IMR-90 (cell line): ENCODE measurements at regions not wholly inside any gene's neighbourhood (a gene's known extent, or its start where the extent isn't known, plus 50 kb on each side); places are given as distances from the start of the nearest gene placed in this dataset.

Source experiments
- ATAC-seq: fragments of 200-7000 bp; cut with Tn5 transposase; 2 replicates; pipeline ENCODE4 v1.9.1; 2020; ENCODE audit warnings: low read depth, mild to moderate bottlenecking, moderate library complexity
- BruUV-seq: library from RNA; stranded (reverse); fragments of 400-500 nt; replicated peaks from 2 replicates; lab custom pipeline; 2021; lab: Mats Ljungman, UMichigan
- CTCF ChIA-PET: fragments of 300-600 bp; formaldehyde crosslinking; extraction: SDS; loops from one replicate; lab custom pipeline; 2021; ENCODE audit warnings: antibody characterized with exemption; lab: Yijun Ruan, JAX
- POLR2A ChIA-PET: fragments of 300-600 bp; sonication (Branson Sonifier 250); formaldehyde crosslinking; loops from one replicate; lab custom pipeline; 2022; ENCODE audit warnings: antibody characterized with exemption; ENCODE audit not compliant: unreplicated experiment; lab: Charles Lee
- DNase-seq: peaks from one replicate; pipeline ENCODE4 v3.0.0; 2013
- H2AFZ ChIP-seq: replicated peaks from 2 replicates; pipeline ENCODE3; 2013; ENCODE audit warnings: low read length, mild to moderate bottlenecking; ENCODE audit not compliant: poor library complexity
- H2AK5ac ChIP-seq: 2 replicates; pipeline ENCODE4 v1.6.1; 2013; ENCODE audit warnings: low read depth, low read length, inconsistent platforms
- H2AK9ac ChIP-seq: replicated peaks from 2 replicates; pipeline ENCODE3; 2013; ENCODE audit warnings: mild to moderate bottlenecking, low read depth, low read length, moderate library complexity; ENCODE audit not compliant: poor library complexity
- H2BK120ac ChIP-seq: 2 replicates; pipeline ENCODE4 v1.6.1; 2013; ENCODE audit warnings: low read depth, low read length, inconsistent platforms
- H2BK15ac ChIP-seq: 3 replicates; pipeline ENCODE4 v1.6.1; 2013; ENCODE audit warnings: low read depth, low read length, inconsistent platforms
- H2BK20ac ChIP-seq: 2 replicates; pipeline ENCODE4 v1.6.1; 2013; ENCODE audit warnings: low read depth, mild to moderate bottlenecking, inconsistent platforms, low read length, moderate library complexity
- H2BK5ac ChIP-seq: 2 replicates; pipeline ENCODE4 v1.6.1; 2013; ENCODE audit warnings: mild to moderate bottlenecking, low read depth, low read length, inconsistent platforms; ENCODE audit not compliant: poor library complexity, severe bottlenecking
- H3K14ac ChIP-seq: replicated peaks from 2 replicates; pipeline ENCODE4 v1.6.1; 2013; ENCODE audit warnings: low read depth, low read length, inconsistent platforms
- H3K18ac ChIP-seq: 2 replicates; pipeline ENCODE4 v1.6.1; 2013; ENCODE audit warnings: low read depth, low read length, control low read depth
- H3K23ac ChIP-seq: 2 replicates; pipeline ENCODE4 v1.6.1; 2013; ENCODE audit warnings: low read depth, low read length, inconsistent platforms
- H3K27ac ChIP-seq: 2 replicates; pipeline ENCODE4 v1.5.1; 2013; ENCODE audit warnings: mild to moderate bottlenecking, control low read depth, low read length; ENCODE audit not compliant: insufficient read depth
- H3K27me3 ChIP-seq: 2 replicates; pipeline ENCODE4 v1.6.1; 2013; ENCODE audit warnings: low read length; ENCODE audit not compliant: control insufficient read depth, insufficient read depth
- H3K36me3 ChIP-seq: 2 replicates; pipeline ENCODE4 v1.6.1; 2013; ENCODE audit warnings: low read length, mixed read lengths; ENCODE audit not compliant: control insufficient read depth, insufficient read depth
- H3K4ac ChIP-seq: 2 replicates; pipeline ENCODE4 v1.6.1; 2013; ENCODE audit warnings: low read depth, low read length, inconsistent platforms
- H3K4me1 ChIP-seq: 2 replicates; pipeline ENCODE4 v1.6.1; 2013; ENCODE audit warnings: low read length, mixed read lengths; ENCODE audit not compliant: control insufficient read depth, insufficient read depth
- H3K4me2 ChIP-seq: 2 replicates; pipeline ENCODE4 v1.6.1; 2013; ENCODE audit warnings: low read depth, mild to moderate bottlenecking, control low read depth, low read length, moderate library complexity
- H3K4me3 ChIP-seq: 2 replicates; pipeline ENCODE4 v1.5.1; 2013; ENCODE audit warnings: low read depth, mild to moderate bottlenecking, control low read depth, low read length, moderate library complexity; ENCODE audit not compliant: insufficient read depth
- H3K56ac ChIP-seq: 2 replicates; pipeline ENCODE4 v1.6.1; 2013; ENCODE audit warnings: low read length, inconsistent platforms; ENCODE audit not compliant: insufficient read depth; ENCODE audit errors: extremely low read depth
- H3K79me1 ChIP-seq, 2 experiments: 2 replicates each; pipeline ENCODE4 v1.6.1; 2013; ENCODE audit warnings: low read length in 2 of 2, inconsistent platforms in 1 of 2, low read depth in 1 of 2
- H3K9ac ChIP-seq: 2 replicates; pipeline ENCODE4 v1.6.1; 2013; ENCODE audit warnings: low read depth, low read length, control low read depth
- H3K9me1 ChIP-seq: 2 replicates; pipeline ENCODE4 v1.6.1; 2013; ENCODE audit warnings: low read length, inconsistent platforms; ENCODE audit not compliant: insufficient read depth
- H3K9me3 ChIP-seq: 2 replicates; pipeline ENCODE4 v1.6.1; 2013; ENCODE audit warnings: low read length; ENCODE audit not compliant: control insufficient read depth, insufficient read depth
- H4K20me1 ChIP-seq: 2 replicates; pipeline ENCODE4 v1.6.1; 2013; ENCODE audit warnings: low read length, inconsistent platforms; ENCODE audit not compliant: insufficient read depth
- H4K5ac ChIP-seq: 2 replicates; pipeline ENCODE4 v1.6.1; 2013; ENCODE audit warnings: mild to moderate bottlenecking, low read depth, low read length, control low read depth
- H4K8ac ChIP-seq, 2 experiments: 2 replicates each; pipeline ENCODE4 v1.6.1; 2013; ENCODE audit warnings: low read depth in 2 of 2, low read length in 2 of 2, control low read depth in 1 of 2, inconsistent platforms in 1 of 2
- H4K91ac ChIP-seq: 2 replicates; pipeline ENCODE4 v1.6.1; 2013; ENCODE audit warnings: low read depth, low read length, inconsistent platforms; ENCODE audit not compliant: insufficient read depth
- BHLHE40 ChIP-seq: fragments of 150-350 bp; IDR thresholded peaks from 2 replicates; pipeline ENCODE4 v1.6.1; 2016; ENCODE audit warnings: mild to moderate bottlenecking, low read depth, low read length
- CEBPB ChIP-seq: IDR thresholded peaks from 2 replicates; pipeline ENCODE4 v1.6.1; 2012; ENCODE audit warnings: low read depth, low read length, improper control_type of control experiment
- ELK1 ChIP-seq: fragments of 150-350 bp; IDR thresholded peaks from 2 replicates; pipeline ENCODE4 v1.6.1; 2016; ENCODE audit warnings: low read depth, mild to moderate bottlenecking, low read length, moderate library complexity, borderline replicate concordance
- FOS ChIP-seq: fragments of 150-350 bp; IDR thresholded peaks from 2 replicates; pipeline ENCODE4 v1.6.1; 2016; ENCODE audit warnings: low read depth, low read length
- MAZ ChIP-seq: IDR thresholded peaks from 2 replicates; pipeline ENCODE4 v1.6.1; 2012; ENCODE audit warnings: low read depth, mild to moderate bottlenecking, low read length, improper control_type of control experiment, moderate library complexity, borderline replicate concordance
- MXI1 ChIP-seq: IDR thresholded peaks from 2 replicates; pipeline ENCODE4 v1.6.1; 2012; ENCODE audit warnings: low read depth, mild to moderate bottlenecking, low read length, moderate library complexity, borderline replicate concordance
- NFE2L2 ChIP-seq: fragments of 150-350 bp; IDR thresholded peaks from 2 replicates; pipeline ENCODE4 v1.6.1; 2016; ENCODE audit warnings: low read depth, mild to moderate bottlenecking, low read length
- POLR2A ChIP-seq: IDR thresholded peaks from 2 replicates; pipeline ENCODE4 v1.6.1; 2012; ENCODE audit warnings: mild to moderate bottlenecking, low read depth, low read length
- RAD21 ChIP-seq: IDR thresholded peaks from 2 replicates; pipeline ENCODE4 v1.6.1; 2012; ENCODE audit warnings: low read length, improper control_type of control experiment
- RCOR1 ChIP-seq: IDR thresholded peaks from 2 replicates; pipeline ENCODE4 v1.6.1; 2012; ENCODE audit warnings: mild to moderate bottlenecking, low read length, improper control_type of control experiment; ENCODE audit not compliant: insufficient replicate concordance
- RFX5 ChIP-seq: IDR thresholded peaks from 2 replicates; pipeline ENCODE4 v1.8.0; 2012; ENCODE audit warnings: low read depth, mild to moderate bottlenecking, low read length, moderate library complexity
- SMC3 ChIP-seq: fragments of 150-350 bp; IDR thresholded peaks from 2 replicates; pipeline ENCODE4 v1.6.1; 2016; ENCODE audit warnings: low read depth, mild to moderate bottlenecking, antibody characterized with exemption, low read length, moderate library complexity
- USF2 ChIP-seq: fragments of 150-350 bp; IDR thresholded peaks from 2 replicates; pipeline ENCODE4 v1.6.1; 2017; ENCODE audit warnings: mild to moderate bottlenecking, antibody characterized with exemption, low read length, low read depth
- WGBS, 2 experiments: methylation state at CpG; one replicate each; pipeline versions ENCODE4 v1.1.5 to v1.1.7; 2013; ENCODE audit warnings: missing lambda C conversion rate in 2 of 2; ENCODE audit not compliant: insufficient read length in 1 of 2; ENCODE audit errors: extremely low coverage in 2 of 2; 5-methylcytosine and 5-hydroxymethylcytosine counted together
- dilution Hi-C: fragments of 300-500 bp; cut with HindIII; formaldehyde crosslinking; loops from one replicate; pipeline ENCODE4 v1.14.3; 2018; ENCODE audit warnings: low sequenced_read_pairs; ENCODE audit not compliant: unreplicated experiment
- in situ Hi-C: fragments of 300-500 bp; cut with MboI; formaldehyde crosslinking; loops from 3 replicates; pipeline ENCODE4 v1.14.3; 2019; ENCODE audit warnings: low sequenced_read_pairs, inconsistent platforms, mixed read lengths
- intact Hi-C: fragments of 100-400 bp; cut with micrococcal nuclease; formaldehyde crosslinking; loops from 2 replicates; pipeline ENCODE4 v1.10.0; 2022
- TF ChIP-seq, protein P1 (sequence below): conservative IDR thresholded peaks from 2 replicates; pipeline ENCODE4 v1.5.1; 2012; ENCODE audit warnings: mild to moderate bottlenecking, low read depth, low read length, improper control_type of control experiment

DNA sequence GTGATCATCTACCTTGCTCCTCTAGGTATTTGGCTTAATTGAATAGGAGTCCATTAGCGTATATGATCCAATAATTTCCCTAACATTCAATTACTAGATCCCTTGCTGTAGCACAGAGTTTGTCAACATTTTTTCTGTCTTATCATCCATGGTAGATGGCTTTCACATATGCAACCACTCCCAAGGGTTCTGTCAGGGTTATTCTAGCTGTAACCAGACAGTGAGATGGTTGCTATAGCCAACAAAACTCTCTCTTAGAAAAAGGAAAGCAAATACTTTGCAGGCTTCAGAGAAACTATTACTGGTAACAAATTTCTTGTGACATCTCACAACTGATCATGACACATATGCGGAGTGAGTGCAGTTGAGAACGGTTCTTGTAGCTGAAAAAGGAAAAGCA is 96.2 kb upstream of the EFNA5 start:
- peaks cover 1% of the 10 kb centered on the region; the same call in 1 of the 2 replicates for H3K4me1 ChIP-seq
- POLR2A ChIA-PET = no interaction called here
- intact Hi-C loops = no loop called here
- H2AK9ac ChIP-seq = no peak overlapping the region
- H2BK15ac ChIP-seq = no peak overlapping the region
- no peaks in the 10 kb centered on the region for H3K27me3 ChIP-seq
- ATAC-seq (no peak), DNase-seq (no peak)
- no peak overlapping the region for H3K4me3 ChIP-seq
- no peak overlapping the region for H3K56ac ChIP-seq
- H3K4ac ChIP-seq = no peak overlapping the region
- no peak overlapping the region for H3K4me2 ChIP-seq
- H3K18ac ChIP-seq = no peak overlapping the region
- H4K5ac ChIP-seq = no peak overlapping the region
- H3K27ac ChIP-seq = no peak overlapping the region
- CTCF ChIA-PET = no interaction called here
- H3K9me3 ChIP-seq = no peaks in the 10 kb centered on the region
- H2AK5ac ChIP-seq = no peak overlapping the region
- H3K36me3 ChIP-seq = no peaks in the 10 kb centered on the region
- in situ Hi-C loops = no loop called here
- H4K8ac ChIP-seq = no peak overlapping the region
- no peaks in the 10 kb centered on the region for H4K20me1 ChIP-seq
- BruUV-seq = no TSS peak
- H3K23ac ChIP-seq = no peak overlapping the region
- no peak overlapping the region for H2AFZ ChIP-seq
- H2BK120ac ChIP-seq = no peak overlapping the region
- no peaks in the 10 kb centered on the region for H3K9me1 ChIP-seq
- H2BK20ac ChIP-seq = no peak overlapping the region
- TF ChIP-seq RFX5 (no peak), MXI1 (no peak), ELK1 (no peak), POLR2A (no peak), USF2 (no peak), BHLHE40 (no peak), CEBPB (no peak), FOS (no peak), RCOR1 (no peak), NFE2L2 (no peak), MAZ (no peak), SMC3 (no peak), RAD21 (no peak)
- TF ChIP-seq, protein P1, sequence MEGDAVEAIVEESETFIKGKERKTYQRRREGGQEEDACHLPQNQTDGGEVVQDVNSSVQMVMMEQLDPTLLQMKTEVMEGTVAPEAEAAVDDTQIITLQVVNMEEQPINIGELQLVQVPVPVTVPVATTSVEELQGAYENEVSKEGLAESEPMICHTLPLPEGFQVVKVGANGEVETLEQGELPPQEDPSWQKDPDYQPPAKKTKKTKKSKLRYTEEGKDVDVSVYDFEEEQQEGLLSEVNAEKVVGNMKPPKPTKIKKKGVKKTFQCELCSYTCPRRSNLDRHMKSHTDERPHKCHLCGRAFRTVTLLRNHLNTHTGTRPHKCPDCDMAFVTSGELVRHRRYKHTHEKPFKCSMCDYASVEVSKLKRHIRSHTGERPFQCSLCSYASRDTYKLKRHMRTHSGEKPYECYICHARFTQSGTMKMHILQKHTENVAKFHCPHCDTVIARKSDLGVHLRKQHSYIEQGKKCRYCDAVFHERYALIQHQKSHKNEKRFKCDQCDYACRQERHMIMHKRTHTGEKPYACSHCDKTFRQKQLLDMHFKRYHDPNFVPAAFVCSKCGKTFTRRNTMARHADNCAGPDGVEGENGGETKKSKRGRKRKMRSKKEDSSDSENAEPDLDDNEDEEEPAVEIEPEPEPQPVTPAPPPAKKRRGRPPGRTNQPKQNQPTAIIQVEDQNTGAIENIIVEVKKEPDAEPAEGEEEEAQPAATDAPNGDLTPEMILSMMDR = no peak
- no peak overlapping the region for H4K91ac ChIP-seq
- H3K14ac ChIP-seq = no peak overlapping the region
- H3K79me1 ChIP-seq = no peaks in the 10 kb centered on the region
- no peak overlapping the region for H2BK5ac ChIP-seq
- WGBS, 2 experiments = no CpG with 5 or more reads among the region's 3 CpGs
- dilution Hi-C loops = no loop called here
- H3K9ac ChIP-seq = no peak overlapping the region
